ENCODE measurements at regions not wholly inside any gene's neighbourhood (a gene's known extent, or its start where the extent isn't known, plus 50 kb on each side); places are given as distances from the start of the nearest gene placed in this dataset.

DNA sequence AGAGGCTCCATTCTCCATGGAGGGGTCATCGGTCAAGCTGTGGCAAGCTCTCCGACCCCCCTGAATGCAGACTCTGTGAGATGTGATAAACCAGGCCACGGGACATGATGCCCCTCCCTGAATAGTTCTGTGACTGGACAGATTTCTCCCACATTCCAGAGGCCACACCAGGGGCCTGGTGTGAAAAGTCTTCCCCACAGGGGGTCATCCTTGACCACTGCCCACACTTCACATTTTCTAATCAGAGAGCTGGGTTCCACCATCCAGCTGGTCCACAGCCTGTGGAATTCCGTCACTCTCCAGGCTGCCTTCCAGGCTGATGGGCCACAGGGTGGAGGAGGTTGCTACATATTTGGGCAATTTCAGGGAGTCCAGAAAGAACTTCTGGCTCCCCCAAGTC lies 51.3 kb upstream of the CYRIA start:
- DNase-seq = no peak

DNA sequence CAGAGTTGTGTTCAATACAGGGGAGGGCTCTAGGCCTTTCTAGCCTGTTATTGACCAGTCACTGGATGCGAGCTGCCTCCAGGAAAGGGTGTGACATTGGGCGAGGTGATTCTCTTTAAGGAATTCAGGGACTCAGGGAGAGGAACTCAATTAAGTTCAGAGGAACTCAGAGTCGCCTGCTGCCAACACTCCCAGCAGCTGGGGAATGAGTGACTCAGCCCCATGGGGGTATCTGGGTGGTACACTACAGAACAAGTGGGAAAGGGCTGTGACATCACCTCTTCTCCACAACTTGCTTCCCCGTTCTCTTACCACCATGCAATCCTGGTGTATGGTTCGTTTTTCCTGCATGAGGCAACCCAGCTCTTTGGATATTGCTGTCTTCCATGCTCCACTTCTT lies 50.4 kb upstream of the CYRIA start:
- DNase-seq = no peak

Data from stimulated activated CD8-positive, alpha-beta memory T cell treated with anti-CD3 and anti-CD28 coated beads, Interleukin-4, amount 100 ng/mL, for 48 hours (primary cell).